Choroid plexus epithelial cell (primary cell): ENCODE measurements at regions not wholly inside any gene's neighbourhood (a gene's known extent, or its start where the extent isn't known, plus 50 kb on each side); places are given as distances from the start of the nearest gene placed in this dataset.

Experiments used
- DNase-seq: peaks from one replicate; pipeline ENCODE4 v3.0.0-alpha.2; 2010; ENCODE audit warnings: low read depth
- H3K4me3 ChIP-seq: 2 replicates; pipeline ENCODE4 v1.5.1; 2011; ENCODE audit warnings: low read depth, mild to moderate bottlenecking, control low read depth, low read length, moderate library complexity
- CTCF ChIP-seq: conservative IDR thresholded peaks from 2 replicates; pipeline ENCODE4 v1.5.1; 2011; ENCODE audit warnings: low read depth, mild to moderate bottlenecking, control low read depth, inconsistent platforms, low read length, moderate library complexity

- peak; percentile 65 for DNase-seq
- TF ChIP-seq CTCF = no peak
- no peak overlapping the region for H3K4me3 ChIP-seq
Measured at GRCh38 chr14:83992857-83993256, 1537.1 kb upstream of the FLRT2 start.

GRCh38 chr14:83993545-83993944 lies 1536.4 kb upstream of the FLRT2 start:
- peak; percentile 21 for DNase-seq
- H3K4me3 ChIP-seq = no peak overlapping the region
- TF ChIP-seq CTCF = no peak

- DNase-seq = peak; percentile 88
- TF ChIP-seq CTCF = no peak
- no peak overlapping the region for H3K4me3 ChIP-seq
Measured at GRCh38 chr14:83994020-83994419, 1535.9 kb upstream of the FLRT2 start.

GRCh38 chr14:84001023-84001422 lies 1528.9 kb upstream of the FLRT2 start:
- TF ChIP-seq CTCF = no peak
- DNase-seq = no peak
- H3K4me3 ChIP-seq = no peak overlapping the region

GRCh38 chr14:84003346-84003745 lies 1526.6 kb upstream of the FLRT2 start:
- no peak for TF ChIP-seq CTCF
- H3K4me3 ChIP-seq = no peak overlapping the region
- no peak for DNase-seq

- H3K4me3 ChIP-seq = no peak overlapping the region
- DNase-seq = peak; percentile 34
- peak; percentile 21 for TF ChIP-seq CTCF
Measured at GRCh38 chr14:84006643-84007155, 1523.2 kb upstream of the FLRT2 start.

- no peak for TF ChIP-seq CTCF
- no peak for DNase-seq
Measured at GRCh38 chr14:84013424-84013823, 1516.5 kb upstream of the FLRT2 start.

More at GRCh38 chr14:84013424-84013823, 1516.5 kb upstream of the FLRT2 start:
- H3K4me3 ChIP-seq = no peak overlapping the region
